BLaER1 (cell line): ENCODE measurements at regions not wholly inside any gene's neighbourhood (a gene's known extent, or its start where the extent isn't known, plus 50 kb on each side); places are given as distances from the start of the nearest gene placed in this dataset.

ENCODE experiments used
- H3K27ac ChIP-seq: shearing (Covaris generic); formaldehyde crosslinking; 2 replicates; pipeline ENCODE4 v1.8.1; 2022
- H3K27me3 ChIP-seq: shearing (Covaris generic); formaldehyde crosslinking; 2 replicates; pipeline ENCODE4 v1.8.1; 2022
- H3K36me3 ChIP-seq: shearing (Covaris generic); formaldehyde crosslinking; 2 replicates; pipeline ENCODE4 v1.8.1; 2022
- H3K4me1 ChIP-seq: shearing (Covaris generic); formaldehyde crosslinking; 2 replicates; pipeline ENCODE4 v1.8.1; 2022
- H3K4me2 ChIP-seq: shearing (Covaris generic); formaldehyde crosslinking; 2 replicates; pipeline ENCODE4 v1.8.1; 2022
- H3K4me3 ChIP-seq: shearing (Covaris generic); formaldehyde crosslinking; 2 replicates; pipeline ENCODE4 v1.8.1; 2022
- H3K9ac ChIP-seq: shearing (Covaris generic); formaldehyde crosslinking; 2 replicates; pipeline ENCODE4 v1.8.1; 2022
- H3K9me3 ChIP-seq: shearing (Covaris generic); formaldehyde crosslinking; 2 replicates; pipeline ENCODE4 v1.8.1; 2022
- H4K20me1 ChIP-seq: shearing (Covaris generic); formaldehyde crosslinking; 2 replicates; pipeline ENCODE4 v1.8.1; 2022
- Cebpa-rat ChIP-seq: shearing (Covaris generic); IDR thresholded peaks from 2 replicates; pipeline ENCODE4 v1.8.1; 2022

- Histone ChIP-seq H3K36me3 (no peaks in the 10 kb centered on the region), H3K4me2 (peak overlapping the region; percentile 57), H3K4me1 (peaks cover 40% of the 10 kb centered on the region), H3K27me3 (peaks cover 9% of the 10 kb centered on the region), H3K9ac (no peak overlapping the region), H3K9me3 (no peaks in the 10 kb centered on the region), H4K20me1 (peaks cover 43% of the 10 kb centered on the region), H3K27ac (no peak overlapping the region), H3K4me3 (no peak overlapping the region)
- no peak for TF ChIP-seq Cebpa-rat
Observed at GRCh38 chr6:150719099-150719766, 119.5 kb downstream of the PLEKHG1 start.

- no peak overlapping the region for H3K9ac ChIP-seq
- peak overlapping the region; percentile 57 for H3K4me2 ChIP-seq
- peaks cover 49% of the 10 kb centered on the region for H4K20me1 ChIP-seq
- no peak for TF ChIP-seq Cebpa-rat
- H3K9me3 ChIP-seq: no peaks in the 10 kb centered on the region
- H3K4me1 ChIP-seq: peaks cover 46% of the 10 kb centered on the region
- H3K27ac ChIP-seq: no peak overlapping the region
- no peaks in the 10 kb centered on the region for H3K36me3 ChIP-seq
- H3K27me3 ChIP-seq: peaks cover 9% of the 10 kb centered on the region
- no peak overlapping the region for H3K4me3 ChIP-seq
Observed at GRCh38 chr6:150719831-150720230, 120.1 kb downstream of the PLEKHG1 start.

GRCh38 chr6:150720774-150721233 lies 121.1 kb downstream of the PLEKHG1 start:
- H3K36me3 ChIP-seq: no peaks in the 10 kb centered on the region
- H3K4me1 ChIP-seq: peaks cover 48% of the 10 kb centered on the region
- peak overlapping the region; percentile 57 for H3K4me2 ChIP-seq
- H3K27ac ChIP-seq: no peak overlapping the region
- no peak overlapping the region for H3K4me3 ChIP-seq
- no peak for TF ChIP-seq Cebpa-rat
- H4K20me1 ChIP-seq: peaks cover 54% of the 10 kb centered on the region
- H3K9me3 ChIP-seq: no peaks in the 10 kb centered on the region
- no peak overlapping the region for H3K9ac ChIP-seq
- peaks cover 9% of the 10 kb centered on the region for H3K27me3 ChIP-seq

GRCh38 chr6:150721418-150722266 lies 122.0 kb downstream of the PLEKHG1 start:
- no peaks in the 10 kb centered on the region for H3K36me3 ChIP-seq
- H3K9me3 ChIP-seq: no peaks in the 10 kb centered on the region
- peaks cover 9% of the 10 kb centered on the region for H3K27me3 ChIP-seq
- peaks cover 48% of the 10 kb centered on the region for H3K4me1 ChIP-seq
- H3K4me2 ChIP-seq: peak overlapping the region; percentile 57
- TF ChIP-seq Cebpa-rat: no peak
- no peak overlapping the region for H3K9ac ChIP-seq
- H4K20me1 ChIP-seq: peaks cover 54% of the 10 kb centered on the region
- H3K27ac ChIP-seq: no peak overlapping the region
- H3K4me3 ChIP-seq: no peak overlapping the region

GRCh38 chr6:150722614-150723344 lies 123.1 kb downstream of the PLEKHG1 start:
- Histone ChIP-seq H3K27me3 (peaks cover 9% of the 10 kb centered on the region), H4K20me1 (peaks cover 54% of the 10 kb centered on the region), H3K9ac (no peak overlapping the region), H3K27ac (no peak overlapping the region), H3K36me3 (no peaks in the 10 kb centered on the region), H3K4me2 (no peak overlapping the region), H3K4me3 (no peak overlapping the region), H3K4me1 (peaks cover 48% of the 10 kb centered on the region), H3K9me3 (no peaks in the 10 kb centered on the region)
- no peak for TF ChIP-seq Cebpa-rat

- H3K9ac ChIP-seq: no peak overlapping the region
- H3K4me3 ChIP-seq: no peak overlapping the region
- peaks cover 48% of the 10 kb centered on the region for H3K4me1 ChIP-seq
- TF ChIP-seq Cebpa-rat: no peak
- peaks cover 54% of the 10 kb centered on the region for H4K20me1 ChIP-seq
- H3K27me3 ChIP-seq: peaks cover 9% of the 10 kb centered on the region
- no peaks in the 10 kb centered on the region for H3K36me3 ChIP-seq
- no peak overlapping the region for H3K27ac ChIP-seq
- no peaks in the 10 kb centered on the region for H3K9me3 ChIP-seq
- peak overlapping the region; percentile 58; the same call in 1 of the 2 replicates for H3K4me2 ChIP-seq
Observed at GRCh38 chr6:150723345-150723658, 123.6 kb downstream of the PLEKHG1 start.

GRCh38 chr6:150723857-150724256 lies 124.2 kb downstream of the PLEKHG1 start:
- Histone ChIP-seq H3K4me2 (peak overlapping the region; percentile 58), H3K27ac (no peak overlapping the region), H3K9ac (no peak overlapping the region), H3K36me3 (no peaks in the 10 kb centered on the region), H3K4me3 (no peak overlapping the region), H3K9me3 (no peaks in the 10 kb centered on the region), H3K4me1 (peaks cover 47% of the 10 kb centered on the region), H3K27me3 (peaks cover 9% of the 10 kb centered on the region), H4K20me1 (peaks cover 54% of the 10 kb centered on the region)
- no peak for TF ChIP-seq Cebpa-rat

GRCh38 chr6:150725795-150726194 lies 126.1 kb downstream of the PLEKHG1 start:
- H3K4me1 ChIP-seq: peaks cover 28% of the 10 kb centered on the region

GRCh38 chr6:150729188-150729748 lies 129.6 kb downstream of the PLEKHG1 start:
- Histone ChIP-seq H3K4me2 (no peak overlapping the region), H3K9ac (no peak overlapping the region), H3K36me3 (peaks cover 10% of the 10 kb centered on the region; the same call in 1 of the 2 replicates), H3K9me3 (no peaks in the 10 kb centered on the region), H3K27ac (no peak overlapping the region), H3K4me1 (peaks cover 8% of the 10 kb centered on the region), H3K4me3 (no peak overlapping the region), H3K27me3 (no peaks in the 10 kb centered on the region), H4K20me1 (peaks cover 12% of the 10 kb centered on the region)
- TF ChIP-seq Cebpa-rat: no peak

More at GRCh38 chr6:150725795-150726194, 126.1 kb downstream of the PLEKHG1 start:
- no peak for TF ChIP-seq Cebpa-rat
- H3K27ac ChIP-seq: no peak overlapping the region
- H3K36me3 ChIP-seq: no peaks in the 10 kb centered on the region
- no peak overlapping the region for H3K9ac ChIP-seq
- H4K20me1 ChIP-seq: peaks cover 39% of the 10 kb centered on the region
- H3K4me2 ChIP-seq: no peak overlapping the region
- H3K9me3 ChIP-seq: no peaks in the 10 kb centered on the region
- peaks cover 9% of the 10 kb centered on the region for H3K27me3 ChIP-seq
- no peak overlapping the region for H3K4me3 ChIP-seq
